SU-DHL-6 (cell line): ENCODE measurements at regions not wholly inside any gene's neighbourhood (a gene's known extent, or its start where the extent isn't known, plus 50 kb on each side); places are given as distances from the start of the nearest gene placed in this dataset.

Experiments
- H2AFZ ChIP-seq: fragments of 200-600 bp; sonication (generic); 2 replicates; pipeline ENCODE4 v1.6.1; 2014; ENCODE audit warnings: low read depth, mild to moderate bottlenecking, moderate library complexity, mixed read lengths, antibody characterized with exemption, low read length; ENCODE audit not compliant: severe bottlenecking
- H3F3A ChIP-seq: fragments of 200-600 bp; shearing (Covaris generic); 2 replicates; pipeline ENCODE4 v1.6.0; 2016; ENCODE audit warnings: antibody characterized with exemption, mild to moderate bottlenecking; ENCODE audit not compliant: insufficient read depth
- H3K27ac ChIP-seq: fragments of 200-600 bp; sonication (generic); 2 replicates; pipeline ENCODE4 v1.5.1; 2016; ENCODE audit warnings: low read depth, mild to moderate bottlenecking, low read length, moderate library complexity, mixed read lengths
- H3K27me3 ChIP-seq: fragments of 200-600 bp; sonication (generic), shearing (Covaris generic); 2 replicates; pipeline ENCODE4 v1.6.0; 2014; ENCODE audit warnings: mild to moderate bottlenecking, low read length
- H3K36me3 ChIP-seq: fragments of 200-600 bp; sonication (generic); 2 replicates; pipeline ENCODE4 v1.6.1; 2014; ENCODE audit warnings: mild to moderate bottlenecking, low read length, mixed read lengths
- H3K4me2 ChIP-seq: fragments of 300-600, 200-600 bp; shearing (Covaris generic), sonication (generic); 2 replicates; pipeline ENCODE4 v1.6.0; 2014; ENCODE audit warnings: low read length, low read depth, mild to moderate bottlenecking; ENCODE audit not compliant: poor library complexity, severe bottlenecking
- H3K4me3 ChIP-seq: fragments of 200-600 bp; sonication (generic); 2 replicates; pipeline ENCODE4 v1.5.1; 2014; ENCODE audit warnings: antibody characterized with exemption, low read length, mild to moderate bottlenecking, mixed read lengths; ENCODE audit not compliant: insufficient read depth, poor library complexity, severe bottlenecking
- H3K79me2 ChIP-seq: fragments of 200-600 bp; sonication (generic); 2 replicates; pipeline ENCODE4 v1.6.1; 2014; ENCODE audit warnings: mild to moderate bottlenecking, low read length, moderate library complexity; ENCODE audit not compliant: insufficient read depth
- H3K9ac ChIP-seq: fragments of 200-600 bp; sonication (generic); 2 replicates; pipeline ENCODE4 v1.7.0; 2014; ENCODE audit warnings: mild to moderate bottlenecking, low read length
- H3K9me2 ChIP-seq: fragments of 200-600 bp; sonication (generic); replicated peaks from 2 replicates; pipeline ENCODE4 v1.6.1; 2014; ENCODE audit warnings: low read length; ENCODE audit not compliant: insufficient read depth
- H3K9me3 ChIP-seq: fragments of 200-600 bp; sonication (generic); 2 replicates; pipeline ENCODE4 v1.6.1; 2014; ENCODE audit warnings: low read length, mixed read lengths; ENCODE audit not compliant: insufficient read depth
- H4K20me1 ChIP-seq: fragments of 200-600 bp; sonication (generic); 2 replicates; pipeline ENCODE4 v1.6.1; 2014; ENCODE audit warnings: low read depth, mild to moderate bottlenecking, antibody characterized with exemption, low read length, moderate library complexity, mixed read lengths
- CTCF ChIP-seq: fragments of 200-600 bp; sonication (generic); IDR thresholded peaks from one replicate; pipeline ENCODE4 v1.5.1; 2017; ENCODE audit warnings: antibody characterized with exemption, mild to moderate bottlenecking, low read length, moderate library complexity; ENCODE audit not compliant: insufficient read depth, poor library complexity, severe bottlenecking
- EZH2phosphoT487 ChIP-seq: fragments of 200-600 bp; sonication (generic), shearing (Covaris generic); conservative IDR thresholded peaks from 2 replicates; pipeline ENCODE4 v1.6.1; 2018; ENCODE audit warnings: mild to moderate bottlenecking, antibody characterized with exemption, low read length, moderate library complexity, mixed read lengths

DNA sequence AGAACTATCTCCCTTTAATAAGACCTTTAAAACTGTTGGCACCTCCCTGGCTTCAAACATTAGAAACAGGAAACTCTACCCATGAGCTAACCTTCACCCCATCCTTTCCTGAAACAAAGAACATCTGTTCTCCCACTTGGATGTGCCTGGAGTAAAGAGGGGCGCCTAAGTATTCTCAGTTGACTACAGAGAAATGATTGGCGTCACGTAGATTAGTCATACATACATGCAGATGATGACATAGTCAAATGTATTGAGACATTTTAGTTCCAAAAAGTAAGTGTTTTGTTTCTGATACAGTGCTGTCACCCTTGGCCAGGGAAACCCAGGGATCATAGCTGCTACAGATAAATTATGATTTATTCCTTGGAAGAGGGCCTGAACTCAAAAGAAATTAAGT, 260.0 kb upstream of the PLEKHG7 start:
- no peaks in the 10 kb centered on the region for H3K36me3 ChIP-seq
- no peak overlapping the region for H3K4me2 ChIP-seq
- no peak overlapping the region for H3K27ac ChIP-seq
- no peaks in the 10 kb centered on the region for H3K9me2 ChIP-seq
- TF ChIP-seq CTCF, result no peak
- no peaks in the 10 kb centered on the region for H3K27me3 ChIP-seq
- peak overlapping the region; percentile 11 for H2AFZ ChIP-seq
- H3F3A ChIP-seq, result peaks cover 28% of the 10 kb centered on the region
- no peaks in the 10 kb centered on the region for H4K20me1 ChIP-seq
- H3K9ac ChIP-seq, result no peak overlapping the region
- no peak overlapping the region for H3K4me3 ChIP-seq
- H3K79me2 ChIP-seq, result no peaks in the 10 kb centered on the region
- no peaks in the 10 kb centered on the region for H3K9me3 ChIP-seq

DNA sequence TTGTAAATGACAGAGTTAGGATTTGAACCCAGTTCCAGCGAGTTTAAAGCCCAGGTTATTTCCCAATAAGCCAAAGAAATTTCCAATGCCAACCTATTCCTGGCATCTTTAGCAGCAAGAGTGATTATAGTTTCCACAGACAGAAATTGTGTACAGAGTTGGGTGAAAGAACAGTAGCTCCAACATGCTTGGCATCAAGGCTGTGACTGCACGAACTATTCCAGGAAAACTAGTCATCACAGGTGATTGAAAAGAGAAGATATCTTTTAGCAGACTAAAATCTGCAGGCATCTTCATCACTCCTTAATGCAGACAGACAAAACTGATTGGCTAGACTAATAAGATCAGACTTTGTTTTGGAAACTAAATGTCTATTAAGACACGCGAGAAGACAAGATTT, 262.7 kb upstream of the PLEKHG7 start:
- no peak overlapping the region for H3K27ac ChIP-seq
- TF ChIP-seq CTCF (no peak), EZH2phosphoT487 (no peak)
- H3K4me2 ChIP-seq, result no peak overlapping the region
- H3K4me3 ChIP-seq, result no peak overlapping the region
- no peaks in the 10 kb centered on the region for H3K27me3 ChIP-seq
- no peaks in the 10 kb centered on the region for H3K9me2 ChIP-seq
- no peak overlapping the region for H2AFZ ChIP-seq
- no peaks in the 10 kb centered on the region for H3K79me2 ChIP-seq
- no peaks in the 10 kb centered on the region for H3K36me3 ChIP-seq
- H3K9ac ChIP-seq, result no peak overlapping the region
- H3F3A ChIP-seq, result peaks cover 16% of the 10 kb centered on the region
- no peaks in the 10 kb centered on the region for H3K9me3 ChIP-seq
- H4K20me1 ChIP-seq, result no peaks in the 10 kb centered on the region

DNA sequence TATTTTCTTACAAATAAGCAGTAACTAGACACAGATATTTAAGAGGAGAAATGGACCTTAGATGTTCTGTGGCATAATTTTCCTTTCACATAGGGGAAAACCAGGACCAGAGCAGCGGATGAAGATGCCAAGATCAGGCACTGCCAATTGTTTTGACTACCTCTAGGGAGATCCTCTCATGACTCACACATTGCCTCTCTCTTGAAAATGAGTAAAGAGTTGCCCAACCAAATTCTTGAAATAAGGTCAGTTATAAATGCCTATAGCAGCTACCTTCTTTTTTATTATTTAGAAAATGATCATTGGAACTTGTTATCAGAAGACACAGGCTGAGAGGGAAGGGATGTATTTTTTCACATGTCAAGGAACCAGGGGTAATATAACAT, 263.4 kb upstream of the PLEKHG7 start:
- Histone ChIP-seq H3K79me2 (no peaks in the 10 kb centered on the region), H3F3A (peaks cover 9% of the 10 kb centered on the region; the same call in 1 of the 2 replicates), H3K9me3 (no peaks in the 10 kb centered on the region), H3K27me3 (no peaks in the 10 kb centered on the region), H3K9ac (no peak overlapping the region), H3K4me3 (no peak overlapping the region), H3K9me2 (no peaks in the 10 kb centered on the region), H4K20me1 (no peaks in the 10 kb centered on the region), H3K27ac (no peak overlapping the region), H3K4me2 (no peak overlapping the region), H2AFZ (no peak overlapping the region), H3K36me3 (no peaks in the 10 kb centered on the region)
- TF ChIP-seq CTCF (no peak), EZH2phosphoT487 (no peak)
